H1 (cell line): ENCODE measurements at regions not wholly inside any gene's neighbourhood (a gene's known extent, or its start where the extent isn't known, plus 50 kb on each side); places are given as distances from the start of the nearest gene placed in this dataset.

Source experiments
- RBBP5 ChIP-seq: IDR thresholded peaks from 2 replicates; pipeline ENCODE4 v1.7.1; 2012; ENCODE audit warnings: low read depth, mild to moderate bottlenecking, inconsistent platforms, low read length, moderate library complexity, borderline replicate concordance
- SP1 ChIP-seq: IDR thresholded peaks from 2 replicates; pipeline ENCODE4 v1.6.1; 2011; ENCODE audit warnings: low read depth, low read length

DNA sequence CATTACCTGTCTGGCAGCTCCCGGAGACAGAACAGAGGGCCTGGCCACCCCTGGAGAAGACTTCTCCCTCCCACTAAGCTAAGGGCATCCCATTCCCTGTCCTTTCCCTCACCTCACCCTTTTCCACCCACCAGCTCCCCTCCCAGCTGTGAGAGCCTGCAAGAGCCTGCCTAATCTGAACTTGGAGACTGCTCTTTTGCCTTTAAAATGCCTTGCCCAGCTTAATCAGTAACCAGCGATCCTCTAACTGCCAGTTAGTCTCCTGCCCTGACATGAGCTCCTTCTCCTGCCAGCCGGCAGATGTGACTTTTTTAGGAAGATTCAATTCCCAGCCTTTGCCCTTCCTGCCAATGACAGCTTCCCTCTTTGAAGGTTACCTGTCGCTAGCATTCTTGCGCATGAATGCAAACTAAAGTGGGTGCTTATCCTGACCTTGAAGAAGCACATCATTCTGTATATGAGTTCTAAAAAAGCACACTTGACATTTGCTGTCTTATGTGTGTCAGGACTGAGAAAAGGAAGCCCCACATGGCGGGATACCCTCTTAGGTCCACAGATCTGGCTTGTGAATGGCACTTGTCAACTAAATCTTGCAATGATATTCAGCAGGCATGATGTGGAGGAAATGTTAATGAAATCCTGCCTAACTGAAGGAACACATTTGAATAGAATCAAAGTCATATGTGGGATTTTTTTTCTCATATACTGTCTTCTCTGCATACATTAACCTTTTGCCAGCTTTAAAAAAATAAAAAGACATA is 411.2 kb upstream of the SLC30A5 start (continued):
- no peak for TF ChIP-seq SP1
- no peak for TF ChIP-seq RBBP5
- TF ChIP-seq, all 59 proteins: peak for 0
